ENCODE measurements at regions not wholly inside any gene's neighbourhood (a gene's known extent, or its start where the extent isn't known, plus 50 kb on each side); places are given as distances from the start of the nearest gene placed in this dataset.

DNA sequence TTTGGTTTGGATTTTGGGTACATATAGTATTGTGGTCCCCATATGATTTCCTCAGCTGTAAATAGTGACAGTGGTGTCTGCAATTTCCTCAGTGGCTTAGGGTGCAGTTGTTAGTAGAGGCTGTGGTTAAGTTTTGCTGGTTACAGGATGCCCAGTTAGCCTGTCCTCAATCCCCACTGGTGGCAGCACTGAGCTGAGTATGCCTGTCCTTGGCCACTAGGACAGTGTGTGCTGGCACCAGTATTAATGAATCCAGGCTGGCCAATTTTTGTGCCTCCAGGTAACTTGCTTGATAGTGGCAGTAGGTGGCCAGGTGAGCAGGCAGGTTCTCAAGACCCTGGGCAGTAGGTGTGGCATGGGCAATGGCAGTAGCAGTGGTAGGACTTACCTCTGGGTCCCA, 973.1 kb downstream of the TMEM182 start:
- DNase-seq = no peak

GRCh38 chr2:103738108-103738507, 976.3 kb downstream of the TMEM182 start:
- DNase-seq = no peak

GRCh38 chr2:103738606-103739005, 976.8 kb downstream of the TMEM182 start:
- DNase-seq = no peak

GRCh38 chr2:103739186-103739585, 977.4 kb downstream of the TMEM182 start:
- no peak for DNase-seq

DNA sequence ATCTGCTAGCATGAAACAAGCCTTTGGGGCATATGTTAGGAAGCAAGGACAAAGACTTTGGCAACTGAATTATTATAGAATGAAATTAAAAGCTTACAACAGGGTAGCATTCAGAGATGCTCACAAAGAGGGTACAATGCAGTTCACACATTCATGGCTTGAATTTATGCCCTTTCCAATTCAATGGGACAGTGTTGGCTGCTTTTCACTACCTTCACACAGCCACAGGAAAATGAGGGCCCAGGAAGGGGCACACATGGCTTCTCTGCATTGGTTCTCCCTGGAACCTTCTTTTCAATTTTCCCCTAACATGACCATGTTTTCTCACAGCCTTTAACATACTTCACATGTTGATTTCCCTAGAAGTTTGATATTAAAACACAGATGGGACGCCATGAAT, 978.1 kb downstream of the TMEM182 start:
- no peak for DNase-seq

DNA sequence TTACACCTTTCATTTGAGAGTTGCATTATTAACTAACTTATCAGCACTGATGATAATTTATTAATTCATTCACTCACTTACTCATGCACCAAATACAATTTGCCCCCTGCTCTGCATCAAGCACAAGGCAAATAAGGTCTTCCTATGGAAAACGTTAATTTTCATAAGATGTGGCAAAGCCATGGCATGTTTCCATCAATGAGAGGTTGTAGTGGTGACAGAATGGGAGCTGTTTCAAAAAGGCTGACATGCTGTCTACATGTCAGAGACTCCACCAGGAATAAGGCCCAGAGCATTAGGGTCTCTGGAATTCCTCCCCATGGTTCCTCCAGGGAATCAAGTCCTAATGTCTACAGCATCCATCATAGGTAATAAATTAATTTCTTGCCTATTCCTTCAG, 978.8 kb downstream of the TMEM182 start:
- no peak for DNase-seq

DNA sequence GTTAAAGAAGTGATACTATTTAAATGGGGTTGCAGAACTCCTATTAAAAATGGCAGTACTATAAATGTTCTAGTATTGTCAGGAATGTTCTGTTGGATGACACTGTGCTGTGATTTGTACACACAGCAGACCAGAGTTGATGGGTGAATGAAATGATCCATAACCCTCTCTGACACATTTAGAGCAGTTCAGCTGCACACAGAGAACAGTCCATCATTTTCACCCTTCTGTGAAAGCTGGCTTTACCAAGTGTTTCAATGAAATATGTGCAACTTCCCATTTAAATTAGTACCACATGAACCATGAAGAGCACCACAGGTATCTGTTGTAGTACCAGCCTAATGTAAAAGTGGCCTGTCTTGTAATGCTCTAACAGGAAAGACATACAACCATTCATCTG, 981.4 kb downstream of the TMEM182 start:
- no peak for DNase-seq

DNA sequence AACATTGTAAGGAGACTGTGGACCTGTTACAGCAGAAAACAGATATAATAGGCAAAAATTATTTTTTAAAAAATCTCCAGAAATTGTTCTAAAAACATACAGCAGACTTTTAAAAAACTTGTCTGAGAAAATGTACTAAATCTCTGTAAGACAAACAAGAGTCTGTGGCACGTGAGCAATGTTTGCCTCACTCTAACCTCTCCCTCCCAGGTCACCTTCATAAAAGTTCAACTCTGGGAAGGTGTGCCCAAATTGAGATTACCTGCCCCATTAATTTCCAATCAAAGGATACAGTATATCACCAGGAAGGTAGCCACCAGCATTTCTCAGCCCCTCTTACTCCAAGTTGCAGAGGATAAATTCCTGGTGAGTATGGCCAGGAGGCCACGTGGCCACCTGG, 992.7 kb downstream of the TMEM182 start:
- DNase-seq = no peak

DNA sequence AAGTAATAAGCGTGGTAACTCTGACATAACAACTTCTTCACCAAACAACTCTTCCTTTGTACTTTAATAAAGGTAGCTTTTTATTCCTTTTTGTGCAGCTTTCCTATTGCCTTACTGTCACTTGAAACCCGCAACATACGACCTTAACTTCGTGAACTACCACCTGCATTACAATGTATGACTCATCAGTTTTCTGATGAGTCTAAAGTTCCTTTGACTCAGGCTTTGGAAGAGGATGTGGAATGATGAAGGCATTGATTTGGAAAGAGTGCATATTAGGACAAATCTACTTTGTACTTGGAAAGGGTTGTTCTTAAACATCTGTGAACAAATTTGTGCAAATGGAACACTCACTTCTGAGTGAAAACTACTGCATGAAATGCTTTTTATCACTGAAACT, 1012.1 kb downstream of the TMEM182 start:
- DNase-seq = no peak

DNA sequence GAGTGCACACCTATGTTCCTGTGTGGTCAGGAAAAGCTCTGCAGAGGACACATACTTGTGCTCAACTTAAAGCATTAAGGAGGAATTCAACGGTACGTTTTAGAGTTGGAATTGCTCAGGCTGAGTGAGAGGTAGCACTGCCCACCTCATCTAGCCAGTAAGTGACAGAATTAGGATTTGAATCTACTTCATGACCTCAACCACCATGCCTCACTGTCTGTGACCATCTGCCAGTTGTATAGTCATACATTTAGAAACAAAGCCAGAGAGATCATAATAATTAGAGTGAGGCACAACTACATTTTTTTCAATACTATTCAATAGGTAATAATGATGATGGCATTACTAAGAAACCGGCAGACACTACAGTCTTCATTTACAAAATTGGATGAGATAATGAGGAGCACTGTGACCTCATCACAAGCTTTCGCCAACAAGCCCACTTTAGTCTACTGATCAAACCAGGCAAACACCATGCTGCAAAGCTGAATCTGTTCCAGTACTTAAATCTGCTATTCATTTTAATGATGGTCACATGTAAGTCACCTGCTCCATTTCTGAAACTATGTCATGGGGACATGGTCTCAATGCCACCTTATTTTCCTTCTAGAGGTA, 1018.4 kb downstream of the TMEM182 start:
- no peak for DNase-seq

- DNase-seq = no peak
Observed at GRCh38 chr2:103781313-103781712, 1019.5 kb downstream of the TMEM182 start.

GRCh38 chr2:103784261-103784660, 1022.4 kb downstream of the TMEM182 start:
- DNase-seq = no peak

- DNase-seq = no peak
Observed at GRCh38 chr2:103785432-103785831, 1023.6 kb downstream of the TMEM182 start.

GRCh38 chr2:103785956-103786355, 1024.1 kb downstream of the TMEM182 start:
- DNase-seq = no peak

- no peak for DNase-seq
Observed at GRCh38 chr2:103788389-103788788, 1026.6 kb downstream of the TMEM182 start.

DNA sequence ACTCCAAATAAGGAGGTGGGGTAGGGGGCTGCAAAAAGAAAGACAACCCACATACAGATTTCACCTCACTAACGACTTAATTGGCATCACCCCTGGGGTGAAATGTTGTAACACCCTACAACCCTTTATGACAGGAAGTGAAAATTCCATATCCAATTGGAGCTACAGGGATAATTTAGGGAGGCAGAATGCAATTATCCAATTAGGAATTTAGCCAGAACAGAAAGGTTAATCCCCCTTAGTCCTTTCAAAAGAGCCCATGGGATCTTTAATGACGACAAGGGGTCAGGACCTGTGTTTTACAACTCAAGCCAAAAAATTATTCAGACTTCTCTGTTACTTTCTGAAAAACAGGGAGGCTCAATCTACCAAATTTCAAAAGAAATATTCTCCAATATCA, 1027.1 kb downstream of the TMEM182 start:
- DNase-seq = no peak

DNA sequence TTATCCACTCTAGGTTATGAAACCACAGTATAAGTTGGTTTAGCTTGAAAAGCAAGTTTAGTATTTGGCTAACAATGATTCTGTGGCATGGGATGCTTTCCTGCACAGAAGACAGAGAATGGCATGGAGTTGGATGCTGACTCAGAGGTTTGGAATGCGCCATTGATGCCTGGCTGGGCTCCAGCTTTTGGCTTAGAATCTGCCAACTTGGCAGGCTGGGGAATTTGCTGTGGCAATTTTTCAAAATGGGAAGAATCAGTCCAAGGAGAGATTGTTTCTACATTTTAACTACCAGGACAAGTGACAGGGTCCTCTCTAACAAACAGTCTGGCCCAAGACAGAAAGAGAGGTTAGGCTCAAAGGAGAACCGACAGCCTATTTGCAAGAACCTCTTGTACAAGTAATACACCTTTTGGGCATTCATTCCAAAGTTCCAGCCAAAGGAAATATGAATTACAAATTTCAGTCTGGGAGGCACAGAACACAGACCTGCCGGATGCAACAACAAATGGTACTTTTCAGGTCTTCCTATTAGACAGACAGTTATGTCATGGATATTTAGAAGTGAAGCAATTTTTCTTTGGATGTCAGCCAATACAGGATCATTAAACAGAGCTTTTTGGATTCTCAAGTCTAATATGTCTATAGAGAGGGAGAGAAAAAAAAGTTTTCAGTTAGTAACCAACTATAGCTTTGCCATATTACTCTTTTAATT, 1027.7 kb downstream of the TMEM182 start:
- DNase-seq = peak; percentile 24 to 25

DNA sequence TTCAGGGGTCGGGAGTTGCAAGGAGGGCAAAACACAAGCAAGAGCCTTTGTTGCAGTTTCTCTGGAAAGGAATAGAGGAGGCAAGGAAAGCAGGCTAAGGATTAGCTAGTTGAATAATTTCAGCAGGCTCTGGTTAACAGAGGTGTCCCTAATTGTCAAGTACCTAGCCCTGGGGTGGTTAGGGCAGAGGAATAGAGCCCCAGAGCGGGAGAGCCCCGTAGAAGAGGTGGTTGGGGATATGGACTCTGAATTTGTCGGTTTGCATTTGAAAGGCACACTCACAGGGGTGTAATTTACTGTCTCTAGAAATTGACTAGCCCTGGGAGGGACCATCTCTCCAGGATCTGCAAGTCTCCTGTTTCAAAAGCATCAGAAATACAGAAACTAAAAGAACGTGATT, 1030.2 kb downstream of the TMEM182 start:
- no peak for DNase-seq

DNA sequence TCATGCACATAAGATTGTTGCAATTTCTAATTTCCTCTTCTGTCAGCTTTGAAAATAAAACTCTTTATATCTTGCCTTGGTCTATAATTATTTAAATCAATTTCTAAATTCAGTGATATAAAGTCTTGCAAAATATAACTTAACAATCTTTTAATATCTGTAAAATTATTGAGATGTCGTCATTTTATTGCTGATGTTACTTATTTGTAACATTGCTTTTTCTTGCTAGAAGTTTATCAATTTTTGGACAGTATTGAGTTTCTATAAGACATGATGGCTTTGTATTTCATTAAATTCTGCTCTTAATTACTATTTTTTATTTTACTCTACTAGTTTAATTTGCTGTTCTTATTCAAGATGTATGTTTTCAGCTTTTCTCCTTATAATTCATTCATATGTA, 1036.5 kb downstream of the TMEM182 start:
- no peak for DNase-seq

GRCh38 chr2:103804013-103804412, 1042.2 kb downstream of the TMEM182 start:
- no peak for DNase-seq

- DNase-seq = no peak
Observed at GRCh38 chr2:103805746-103806145, 1043.9 kb downstream of the TMEM182 start.

DNA sequence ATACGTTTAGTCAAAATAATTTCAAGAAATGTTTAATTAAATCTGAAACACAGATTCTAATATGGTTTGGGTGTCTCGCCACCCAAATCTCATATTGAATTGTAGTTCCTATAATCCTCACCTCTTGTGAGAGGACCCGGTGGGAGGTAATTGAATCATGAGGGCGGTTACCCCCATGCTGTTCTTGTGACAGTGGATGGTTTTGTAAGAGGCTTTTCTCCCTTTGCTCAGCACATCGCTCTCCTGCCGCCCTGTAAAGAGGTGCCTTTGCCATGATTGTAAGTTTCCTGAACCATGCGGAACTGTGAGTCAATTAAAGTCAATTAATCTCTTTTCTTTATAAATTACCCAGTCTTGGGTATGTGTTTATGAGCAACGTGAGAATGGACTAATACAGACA, 1045.1 kb upstream of the POU3F3 start:
- no peak for DNase-seq

DNA sequence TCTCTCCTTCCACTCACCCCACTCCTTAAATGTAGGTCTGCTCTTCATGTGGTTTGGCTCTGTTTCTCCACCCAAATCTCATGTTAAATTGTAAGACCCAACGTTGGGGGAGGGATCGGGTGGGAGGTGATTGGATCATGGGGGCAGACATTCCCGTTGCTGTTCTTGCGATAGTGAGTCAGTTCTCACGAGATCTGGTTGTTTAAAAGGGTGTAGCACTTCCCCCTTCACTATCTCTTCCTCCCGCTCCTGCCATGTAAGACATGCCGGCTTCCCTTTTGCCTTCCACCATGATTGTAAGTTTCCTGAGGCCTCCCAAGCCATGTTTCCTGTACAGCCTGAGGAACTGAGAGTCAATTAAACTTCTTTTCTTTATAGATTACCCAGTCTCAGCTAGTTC, 1044.5 kb upstream of the POU3F3 start:
- no peak for DNase-seq

GRCh38 chr2:103809941-103810441, 1043.9 kb upstream of the POU3F3 start:
- no peak for DNase-seq

Measured in right lung (tissue), 2 donors.